ENCODE measurements at regions not wholly inside any gene's neighbourhood (a gene's known extent, or its start where the extent isn't known, plus 50 kb on each side); places are given as distances from the start of the nearest gene placed in this dataset.

DNA sequence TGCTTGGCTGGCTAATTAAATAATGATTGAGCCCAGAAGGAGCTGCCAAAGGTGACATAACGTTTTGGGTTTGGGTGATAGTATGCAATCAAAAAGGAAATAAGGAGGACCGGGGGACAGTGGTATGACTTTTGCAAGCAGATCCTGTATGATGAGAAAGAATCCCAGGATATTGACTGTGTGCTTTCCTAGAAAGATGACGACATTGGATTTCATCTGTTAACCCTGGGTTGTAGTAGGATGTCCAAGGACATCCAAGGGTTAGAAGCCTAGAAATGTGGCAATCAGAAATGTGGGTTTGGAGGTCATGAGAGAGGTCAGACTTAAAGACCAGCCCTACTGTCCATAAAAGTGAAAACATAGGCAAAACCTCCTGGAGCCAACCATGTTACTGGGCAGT is 50.3 kb upstream of the HMHB1 start:
- Mint-ChIP-seq H3K4me1 (ENCODE audit: low read depth in 2 of 2) (no peaks in the 10 kb centered on the region), H3K27me3 (no peaks in the 10 kb centered on the region), H3K36me3 (ENCODE audit: insufficient read depth) (no peaks in the 10 kb centered on the region), H3K4me3 (no peak overlapping the region), H3K9me3 (no peaks in the 10 kb centered on the region), H3K27ac (no peak overlapping the region)
- no peak for ATAC-seq (replicated peaks)
- no peak for DNase-seq

GRCh38 chr5:143760755-143761154 is 51.2 kb upstream of the HMHB1 start:
- no peaks in the 10 kb centered on the region for H3K36me3 Mint-ChIP-seq (ENCODE audit: insufficient read depth)
- H3K4me3 Mint-ChIP-seq, result no peak overlapping the region
- no peaks in the 10 kb centered on the region for H3K27me3 Mint-ChIP-seq
- DNase-seq, result no peak
- H3K9me3 Mint-ChIP-seq, result no peaks in the 10 kb centered on the region
- no peaks in the 10 kb centered on the region for H3K4me1 Mint-ChIP-seq (ENCODE audit: low read depth in 2 of 2)
- no peak for ATAC-seq (replicated peaks)
- H3K27ac Mint-ChIP-seq, result no peak overlapping the region

- no peaks in the 10 kb centered on the region for H3K9me3 Mint-ChIP-seq
- H3K27me3 Mint-ChIP-seq, result no peaks in the 10 kb centered on the region
- H3K4me3 Mint-ChIP-seq, result no peak overlapping the region
- H3K36me3 Mint-ChIP-seq (ENCODE audit: insufficient read depth), result no peaks in the 10 kb centered on the region
- no peaks in the 10 kb centered on the region for H3K4me1 Mint-ChIP-seq (ENCODE audit: low read depth in 2 of 2)
- ATAC-seq (replicated peaks), result no peak
- no peak for DNase-seq
- H3K27ac Mint-ChIP-seq, result no peak overlapping the region
Observed at GRCh38 chr5:143760131-143760505, 51.8 kb upstream of the HMHB1 start.

DNA sequence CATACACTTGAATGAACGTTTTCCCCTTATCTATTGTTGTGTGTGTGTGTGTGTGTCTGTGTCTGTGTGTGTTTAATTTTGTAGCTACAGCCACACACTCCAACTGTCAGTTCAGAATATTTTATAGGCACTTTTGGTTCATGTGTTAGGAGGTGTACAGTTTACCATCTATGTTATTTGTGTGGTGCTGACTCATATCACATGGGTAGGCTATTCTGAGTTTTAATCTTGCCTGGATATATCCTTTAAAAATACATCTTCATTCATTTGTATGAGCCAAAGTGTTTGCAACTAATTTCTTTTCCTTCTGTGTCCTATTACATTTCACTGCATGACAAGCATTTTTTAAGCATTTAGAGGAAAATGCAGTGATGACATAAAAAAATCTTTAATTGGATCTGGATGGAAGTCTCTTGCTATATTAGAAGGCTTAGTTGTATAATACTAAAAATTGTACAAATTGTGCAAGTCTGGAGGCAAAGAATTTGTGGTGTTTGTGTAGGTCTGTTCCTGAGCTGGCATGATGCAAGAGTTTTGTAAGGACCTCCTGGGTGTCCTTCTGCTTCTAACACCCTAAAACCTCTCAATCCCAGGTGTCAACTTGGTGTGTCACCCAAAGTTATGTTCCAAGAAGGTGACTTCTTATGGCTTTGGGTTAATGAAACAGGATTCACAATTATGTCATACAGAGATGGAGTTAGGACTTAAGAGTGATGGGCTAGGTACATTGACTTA is 52.4 kb upstream of the HMHB1 start:
- H3K36me3 Mint-ChIP-seq (ENCODE audit: insufficient read depth), result no peaks in the 10 kb centered on the region
- no peaks in the 10 kb centered on the region for H3K27me3 Mint-ChIP-seq
- H3K9me3 Mint-ChIP-seq, result no peaks in the 10 kb centered on the region
- no peaks in the 10 kb centered on the region for H3K4me1 Mint-ChIP-seq (ENCODE audit: low read depth in 2 of 2)
- no peak overlapping the region for H3K4me3 Mint-ChIP-seq
- ATAC-seq (replicated peaks) (no peak), DNase-seq (no peak)
- H3K27ac Mint-ChIP-seq, result no peak overlapping the region

- no peak for ATAC-seq (replicated peaks)
- no peak overlapping the region for H3K27ac Mint-ChIP-seq
Observed at GRCh38 chr5:143758750-143759149, 53.2 kb upstream of the HMHB1 start.

DNA sequence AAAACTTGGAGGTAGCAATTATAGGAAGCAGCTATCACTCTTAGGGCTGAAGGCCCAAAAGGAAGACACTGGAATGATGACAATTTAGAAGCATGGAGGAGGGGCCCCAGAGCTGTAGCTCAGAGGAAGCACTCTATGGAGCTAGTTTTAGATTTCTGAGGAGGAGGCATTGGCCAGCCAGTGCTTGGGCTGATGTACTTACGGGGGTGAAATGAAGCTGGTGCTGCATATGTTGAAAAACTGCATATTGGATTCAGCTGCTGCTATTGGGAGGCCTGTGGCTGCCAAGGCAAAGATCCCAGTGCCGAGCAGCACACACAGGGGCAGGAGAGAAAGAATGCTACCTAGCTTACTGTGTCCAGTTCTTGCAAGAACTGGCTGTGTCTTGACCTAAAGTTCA is 53.9 kb upstream of the HMHB1 start:
- Mint-ChIP-seq H3K36me3 (ENCODE audit: insufficient read depth) (no peaks in the 10 kb centered on the region), H3K27me3 (no peaks in the 10 kb centered on the region), H3K4me3 (no peak overlapping the region), H3K27ac (no peak overlapping the region), H3K4me1 (ENCODE audit: low read depth in 2 of 2) (no peaks in the 10 kb centered on the region), H3K9me3 (no peaks in the 10 kb centered on the region)
- DNase-seq, result no peak
- ATAC-seq (replicated peaks), result no peak

More at GRCh38 chr5:143758750-143759149, 53.2 kb upstream of the HMHB1 start:
- no peak overlapping the region for H3K4me3 Mint-ChIP-seq
- H3K9me3 Mint-ChIP-seq, result no peaks in the 10 kb centered on the region
- no peak for DNase-seq
- no peaks in the 10 kb centered on the region for H3K27me3 Mint-ChIP-seq
- H3K4me1 Mint-ChIP-seq (ENCODE audit: low read depth in 2 of 2), result no peaks in the 10 kb centered on the region
- no peaks in the 10 kb centered on the region for H3K36me3 Mint-ChIP-seq (ENCODE audit: insufficient read depth)

DNA sequence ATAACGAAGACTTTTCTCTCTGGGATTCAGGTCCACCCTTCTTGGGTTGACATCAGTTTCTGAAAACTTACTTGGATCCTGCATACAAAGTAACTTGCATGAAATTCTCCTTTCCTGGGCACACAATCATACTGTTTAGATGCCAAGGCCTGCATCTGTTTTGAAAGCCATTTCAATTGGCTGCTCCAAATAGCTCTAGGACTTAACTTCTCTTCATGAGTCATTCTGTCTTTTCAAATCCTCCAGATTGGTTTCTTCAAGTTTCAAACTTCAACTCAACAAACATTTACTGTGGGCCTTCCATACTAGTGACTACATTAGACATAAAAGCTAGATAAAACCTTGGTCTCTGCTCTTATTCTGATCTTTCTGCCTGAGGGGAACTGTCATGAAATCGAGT is 54.8 kb upstream of the HMHB1 start:
- H3K4me1 Mint-ChIP-seq (ENCODE audit: low read depth in 2 of 2), result no peaks in the 10 kb centered on the region
- no peak for ATAC-seq (replicated peaks)
- H3K9me3 Mint-ChIP-seq, result no peaks in the 10 kb centered on the region
- DNase-seq, result no peak
- H3K27ac Mint-ChIP-seq, result no peak overlapping the region
- H3K36me3 Mint-ChIP-seq (ENCODE audit: insufficient read depth), result no peaks in the 10 kb centered on the region
- H3K27me3 Mint-ChIP-seq, result no peaks in the 10 kb centered on the region
- H3K4me3 Mint-ChIP-seq, result no peak overlapping the region

DNA sequence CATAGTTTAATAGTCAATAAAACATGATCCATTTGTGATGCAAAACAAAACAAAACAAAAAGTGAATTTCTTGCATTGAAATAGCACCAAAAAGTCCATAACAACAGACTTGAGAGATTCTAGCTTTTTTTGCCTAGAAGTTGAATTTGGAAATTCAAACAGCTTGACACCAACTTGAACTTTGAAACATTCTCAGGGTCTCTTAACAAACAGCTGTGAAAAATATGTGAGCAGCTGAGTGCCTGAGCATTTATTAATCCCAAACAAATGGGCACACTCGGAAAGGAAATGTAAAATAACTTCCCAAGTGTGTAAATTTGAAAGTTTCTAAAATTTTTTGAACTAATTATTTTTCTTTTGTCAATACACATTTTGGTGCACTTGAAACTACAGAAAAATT is 56.0 kb upstream of the HMHB1 start:
- no peaks in the 10 kb centered on the region for H3K4me1 Mint-ChIP-seq (ENCODE audit: low read depth in 2 of 2)
- no peak overlapping the region for H3K4me3 Mint-ChIP-seq
- H3K27me3 Mint-ChIP-seq, result no peaks in the 10 kb centered on the region
- no peaks in the 10 kb centered on the region for H3K9me3 Mint-ChIP-seq
- DNase-seq (no peak), ATAC-seq (replicated peaks) (no peak)
- no peak overlapping the region for H3K27ac Mint-ChIP-seq
- H3K36me3 Mint-ChIP-seq (ENCODE audit: insufficient read depth), result no peaks in the 10 kb centered on the region

- ATAC-seq (replicated peaks), result no peak
- no peaks in the 10 kb centered on the region for H3K36me3 Mint-ChIP-seq (ENCODE audit: insufficient read depth)
- H3K27ac Mint-ChIP-seq, result no peak overlapping the region
- no peaks in the 10 kb centered on the region for H3K27me3 Mint-ChIP-seq
- no peaks in the 10 kb centered on the region for H3K4me1 Mint-ChIP-seq (ENCODE audit: low read depth in 2 of 2)
- H3K4me3 Mint-ChIP-seq, result no peak overlapping the region
- no peaks in the 10 kb centered on the region for H3K9me3 Mint-ChIP-seq
- no peak for DNase-seq
Observed at GRCh38 chr5:143752165-143752850, 59.7 kb upstream of the HMHB1 start.

DNA sequence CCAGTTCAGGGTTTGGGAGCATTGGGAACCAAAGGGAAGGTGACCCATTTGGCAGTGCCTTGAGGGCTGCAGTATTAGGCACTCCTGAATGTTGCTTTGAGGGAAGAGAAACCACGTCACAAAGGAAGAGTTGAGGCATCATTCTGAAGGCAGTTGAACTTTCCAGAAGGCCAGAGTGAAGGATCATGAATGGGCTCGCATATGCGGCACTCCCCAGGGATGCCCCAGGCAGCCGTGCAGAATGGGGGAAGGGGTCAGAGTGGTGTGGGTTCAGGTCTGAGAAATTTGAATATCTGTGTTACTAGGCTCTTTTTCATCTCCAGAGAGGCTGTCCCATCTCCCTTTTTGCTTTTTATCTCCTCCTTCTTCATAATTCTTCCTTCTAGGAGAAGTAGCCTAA is 60.6 kb upstream of the HMHB1 start:
- Mint-ChIP-seq H3K9me3 (no peaks in the 10 kb centered on the region), H3K4me3 (no peak overlapping the region), H3K27ac (no peak overlapping the region), H3K4me1 (ENCODE audit: low read depth in 2 of 2) (no peaks in the 10 kb centered on the region), H3K27me3 (no peaks in the 10 kb centered on the region), H3K36me3 (ENCODE audit: insufficient read depth) (no peaks in the 10 kb centered on the region)
- DNase-seq, result no peak
- no peak for ATAC-seq (replicated peaks)

DNA sequence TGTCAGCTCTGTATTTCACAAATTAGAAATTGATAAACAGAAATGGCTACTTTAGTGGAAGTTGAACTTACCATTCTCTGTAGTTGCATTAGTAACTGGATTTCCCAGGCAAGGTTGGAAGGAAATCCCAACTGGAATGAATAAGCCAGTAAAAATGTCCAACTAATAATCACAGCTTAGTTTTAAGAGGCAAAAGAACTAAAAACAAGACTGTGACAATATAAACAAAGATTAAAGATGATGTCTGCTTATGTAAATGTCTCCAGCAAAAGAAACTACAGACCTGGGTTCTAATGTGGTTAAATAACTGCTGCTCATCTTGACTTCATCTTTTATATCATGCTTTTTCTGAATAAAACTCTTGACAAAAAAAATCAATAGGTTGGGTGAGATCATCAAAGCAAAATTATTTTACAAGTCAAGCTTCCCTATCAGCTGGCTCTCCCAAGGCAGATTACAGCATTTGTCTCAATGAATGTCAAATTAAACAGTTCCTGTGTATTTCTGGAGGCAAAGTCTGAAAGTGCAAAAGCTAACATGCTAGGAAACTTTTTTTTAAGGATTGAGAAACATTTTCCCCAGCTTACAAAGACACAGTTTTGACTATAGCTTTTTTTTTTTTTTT is 62.3 kb upstream of the HMHB1 start:
- Mint-ChIP-seq H3K27me3 (no peaks in the 10 kb centered on the region), H3K27ac (no peak overlapping the region), H3K4me1 (ENCODE audit: low read depth in 2 of 2) (no peaks in the 10 kb centered on the region), H3K9me3 (no peaks in the 10 kb centered on the region), H3K36me3 (ENCODE audit: insufficient read depth) (no peaks in the 10 kb centered on the region), H3K4me3 (no peak overlapping the region)
- DNase-seq (no peak), ATAC-seq (replicated peaks) (no peak)

DNA sequence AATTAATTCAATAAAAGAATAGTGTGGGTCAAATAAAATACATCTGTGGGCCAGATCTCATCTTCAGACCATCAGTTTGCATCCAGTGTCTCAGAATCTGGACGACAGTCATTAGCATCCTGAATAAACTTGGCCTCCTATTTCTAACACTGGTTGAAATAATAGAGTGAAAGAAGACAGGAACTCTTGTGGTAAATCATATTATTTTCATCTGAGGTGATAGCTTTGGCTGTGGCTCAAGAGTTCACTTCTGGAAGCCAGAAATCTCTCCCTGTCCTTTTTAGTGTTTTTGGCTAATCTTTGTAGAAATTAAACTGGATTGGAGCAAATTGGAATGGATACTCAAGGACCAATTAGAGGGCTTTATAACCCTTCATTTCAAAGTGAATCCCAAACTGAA is 63.4 kb upstream of the HMHB1 start:
- ATAC-seq (replicated peaks) (no peak), DNase-seq (no peak)
- Mint-ChIP-seq H3K27ac (no peak overlapping the region), H3K4me1 (ENCODE audit: low read depth in 2 of 2) (no peaks in the 10 kb centered on the region), H3K9me3 (no peaks in the 10 kb centered on the region), H3K27me3 (no peaks in the 10 kb centered on the region), H3K4me3 (no peak overlapping the region), H3K36me3 (ENCODE audit: insufficient read depth) (no peaks in the 10 kb centered on the region)

DNA sequence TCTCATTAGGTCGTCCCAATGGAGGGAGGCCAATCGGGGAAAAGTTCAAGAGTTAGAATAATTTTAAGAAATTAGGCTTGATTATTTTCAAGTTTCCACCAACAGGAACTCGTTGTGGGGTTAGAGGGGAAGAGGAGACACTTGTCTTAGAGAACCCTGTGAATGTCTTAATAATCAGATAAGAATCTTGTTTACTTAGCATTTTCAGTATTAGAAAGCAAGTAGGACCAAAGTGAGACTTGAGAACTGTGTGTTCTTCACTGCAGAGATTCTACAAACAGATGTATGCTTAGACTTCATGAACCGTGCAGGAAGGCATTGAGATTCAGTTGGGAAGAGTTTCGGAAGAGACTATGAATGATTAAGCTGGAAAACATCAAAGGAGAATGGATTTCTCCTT is 69.0 kb upstream of the HMHB1 start:
- no peaks in the 10 kb centered on the region for H3K27me3 Mint-ChIP-seq
- peaks cover 4 to 7% of the 10 kb centered on the region in 2 donors for H3K4me1 Mint-ChIP-seq (ENCODE audit: low read depth in 2 of 2)
- H3K36me3 Mint-ChIP-seq (ENCODE audit: insufficient read depth), result no peaks in the 10 kb centered on the region
- H3K27ac Mint-ChIP-seq, result no peak overlapping the region
- DNase-seq (no peak), ATAC-seq (replicated peaks) (no peak)
- H3K4me3 Mint-ChIP-seq, result no peak overlapping the region
- no peaks in the 10 kb centered on the region for H3K9me3 Mint-ChIP-seq

GRCh38 chr5:143741421-143741820 is 70.5 kb upstream of the HMHB1 start:
- Mint-ChIP-seq H3K4me3 (no peak overlapping the region), H3K27ac (no peak overlapping the region), H3K36me3 (ENCODE audit: insufficient read depth) (no peaks in the 10 kb centered on the region), H3K4me1 (ENCODE audit: low read depth in 2 of 2) (peaks cover 4 to 7% of the 10 kb centered on the region in 2 donors), H3K9me3 (no peaks in the 10 kb centered on the region), H3K27me3 (no peaks in the 10 kb centered on the region)
- DNase-seq (no peak), ATAC-seq (replicated peaks) (no peak)

Measured in effector memory CD8-positive, alpha-beta T cell (primary cell).